Esophagus muscularis mucosa (tissue), 4 donors: ENCODE measurements at regions not wholly inside any gene's neighbourhood (a gene's known extent, or its start where the extent isn't known, plus 50 kb on each side); places are given as distances from the start of the nearest gene placed in this dataset.

Experiments used
- DNase-seq: peaks from one replicate; pipeline ENCODE4 v3.0.0-alpha.2; 2017; ENCODE audit errors: extremely low spot score
- H3K27ac ChIP-seq, 4 donors: fragments of 200-600 bp; sonication (generic); replicated peaks in 1 of 4; 1 replicate in 3 of 4; 2 replicates in 1 of 4; pipeline ENCODE4 v1.5.1; 2016 to 2019; ENCODE audit warnings: mild to moderate bottlenecking in 1 of 4
- H3K27me3 ChIP-seq, 4 donors: fragments of 200-600 bp; sonication (generic); one replicate each; pipeline versions ENCODE4 v1.5.1 to v1.6.0; 2016 to 2019
- H3K36me3 ChIP-seq, 4 donors: fragments of 200-600 bp; sonication (generic); one replicate each; pipeline ENCODE4 v1.5.1; 2016 to 2019
- H3K4me1 ChIP-seq, 4 donors: fragments of 200-600 bp; sonication (generic); one replicate each; pipeline ENCODE4 v1.5.1; 2016 to 2019
- H3K4me3 ChIP-seq, 4 donors: fragments of 200-600 bp; sonication (generic); 1 replicate in 2 of 4; 2 replicates in 2 of 4; pipeline ENCODE4 v1.5.1; 2016 to 2019; ENCODE audit warnings: mild to moderate bottlenecking in 4 of 4, moderate library complexity in 1 of 4
- H3K9me3 ChIP-seq, 4 donors: fragments of 200-600 bp; sonication (generic); 1 replicate in 3 of 4; 2 replicates in 1 of 4; pipeline ENCODE4 v1.5.1; 2016 to 2019
- CTCF ChIP-seq, 3 experiments: fragments of 200-600 bp in 2 of 3; fragments of 450-650 bp in 1 of 3; sonication (generic) in 2 of 3; IDR thresholded peaks; one replicate each; pipeline ENCODE4 v1.5.1; 2017 to 2019; ENCODE audit warnings: antibody characterized with exemption in 3 of 3, mild to moderate bottlenecking in 2 of 3, moderate library complexity in 1 of 3
- EP300 ChIP-seq: sonication (generic); formaldehyde crosslinking; IDR thresholded peaks from one replicate; pipeline ENCODE4 v1.6.1; 2017; ENCODE audit warnings: antibody characterized with exemption
- POLR2A ChIP-seq: fragments of 450-650 bp; IDR thresholded peaks from one replicate; pipeline ENCODE4 v1.6.1; 2017; ENCODE audit warnings: antibody characterized with exemption, moderate library complexity, mild to moderate bottlenecking, low read depth
- POLR2AphosphoS5 ChIP-seq, 2 donors: sonication (generic); formaldehyde crosslinking; IDR thresholded peaks; one replicate each; pipeline ENCODE4 v1.6.1; 2017; ENCODE audit warnings: antibody characterized with exemption in 2 of 2
- WGBS: methylation state at CpG from one replicate; pipeline ENCODE4 v1.1.5; 2018; 5-methylcytosine and 5-hydroxymethylcytosine counted together
- intact Hi-C: fragments of 100-400 bp; cut with DNase I; formaldehyde crosslinking; loops from one replicate; pipeline ENCODE4 v1.15.1; 2023

GRCh38 chr3:145522179-145522578 lies 638.8 kb downstream of the PLOD2 start:
- no peaks in the 10 kb centered on the region for H3K27me3 ChIP-seq
- DNase-seq: no peak
- H3K4me1 ChIP-seq: no peaks in the 10 kb centered on the region

GRCh38 chr3:145522893-145523651 lies 637.9 kb downstream of the PLOD2 start:
- intact Hi-C loops: no loop called here
- DNase-seq: no peak
- 94% methylated on average over 2 of the region's 4 CpGs for WGBS

More at GRCh38 chr3:145522179-145522578, 638.8 kb downstream of the PLOD2 start:
- no peak overlapping the region for H3K27ac ChIP-seq
- intact Hi-C loops: no loop called here
- no peaks in the 10 kb centered on the region for H3K9me3 ChIP-seq
- TF ChIP-seq POLR2AphosphoS5 (IDR thresholded peaks at IDR 0.05): no peak
- no peak for TF ChIP-seq EP300
- no peak for TF ChIP-seq POLR2A
- TF ChIP-seq CTCF (IDR thresholded peaks at IDR 0.05): no peak
- H3K36me3 ChIP-seq: no peaks in the 10 kb centered on the region
- no peak overlapping the region for H3K4me3 ChIP-seq

GRCh38 chr3:145531548-145531947 lies 629.4 kb downstream of the PLOD2 start:
- H3K9me3 ChIP-seq: no peaks in the 10 kb centered on the region
- TF ChIP-seq POLR2A: no peak
- TF ChIP-seq POLR2AphosphoS5 (IDR thresholded peaks at IDR 0.05): no peak
- no peak for TF ChIP-seq EP300
- TF ChIP-seq CTCF (IDR thresholded peaks at IDR 0.05): no peak
- no peaks in the 10 kb centered on the region for H3K27me3 ChIP-seq
- peaks cover 0 to 13% (median 7%) of the 10 kb centered on the region in 4 donors for H3K4me1 ChIP-seq
- no peak overlapping the region for H3K27ac ChIP-seq
- H3K4me3 ChIP-seq: no peak overlapping the region
- WGBS: 72% methylated on average over 1 of the region's 1 CpG
- no peak for DNase-seq
- no peaks in the 10 kb centered on the region for H3K36me3 ChIP-seq
- intact Hi-C loops: no loop called here

More at GRCh38 chr3:145522893-145523651, 637.9 kb downstream of the PLOD2 start:
- Histone ChIP-seq H3K27ac (no peak overlapping the region), H3K4me1 (no peaks in the 10 kb centered on the region), H3K9me3 (no peaks in the 10 kb centered on the region), H3K36me3 (no peaks in the 10 kb centered on the region), H3K4me3 (no peak overlapping the region), H3K27me3 (no peaks in the 10 kb centered on the region)
- no peak for TF ChIP-seq EP300
- TF ChIP-seq POLR2A: no peak
- TF ChIP-seq CTCF (IDR thresholded peaks at IDR 0.05): no peak
- no peak for TF ChIP-seq POLR2AphosphoS5 (IDR thresholded peaks at IDR 0.05)

GRCh38 chr3:145533696-145534095 lies 627.3 kb downstream of the PLOD2 start:
- no peaks in the 10 kb centered on the region for H3K9me3 ChIP-seq
- H3K27ac ChIP-seq: no peak overlapping the region
- 47% methylated on average over 1 of the region's 1 CpG for WGBS
- peaks cover 0 to 13% (median 7%) of the 10 kb centered on the region in 4 donors for H3K4me1 ChIP-seq
- intact Hi-C loops: no loop called here
- H3K4me3 ChIP-seq: no peak overlapping the region
- no peak for DNase-seq
- H3K36me3 ChIP-seq: no peaks in the 10 kb centered on the region
- H3K27me3 ChIP-seq: no peaks in the 10 kb centered on the region
- TF ChIP-seq EP300 (no peak), POLR2A (no peak), CTCF (IDR thresholded peaks at IDR 0.05) (no peak), POLR2AphosphoS5 (IDR thresholded peaks at IDR 0.05) (no peak)

GRCh38 chr3:145536461-145536860 lies 624.5 kb downstream of the PLOD2 start:
- Histone ChIP-seq H3K4me3 (no peak overlapping the region), H3K36me3 (no peaks in the 10 kb centered on the region), H3K27ac (no peak overlapping the region), H3K27me3 (no peaks in the 10 kb centered on the region), H3K9me3 (no peaks in the 10 kb centered on the region), H3K4me1 (peaks cover 0 to 13% (median 7%) of the 10 kb centered on the region in 4 donors)
- intact Hi-C loops: no loop called here
- no peak for TF ChIP-seq POLR2AphosphoS5 (IDR thresholded peaks at IDR 0.05)
- TF ChIP-seq EP300: no peak
- TF ChIP-seq CTCF (IDR thresholded peaks at IDR 0.05): no peak
- no peak for TF ChIP-seq POLR2A
- DNase-seq: no peak
